ENCODE measurements at regions not wholly inside any gene's neighbourhood (a gene's known extent, or its start where the extent isn't known, plus 50 kb on each side); places are given as distances from the start of the nearest gene placed in this dataset.

- Mint-ChIP-seq H3K4me1 (ENCODE audit: low read depth, unreplicated experiment) (no peaks in the 10 kb centered on the region), H3K36me3 (ENCODE audit: insufficient read depth, unreplicated experiment) (no peaks in the 10 kb centered on the region), H3K9me3 (ENCODE audit: unreplicated experiment) (no peaks in the 10 kb centered on the region), H3K27ac (ENCODE audit: unreplicated experiment) (no peak overlapping the region), H3K27me3 (ENCODE audit: insufficient read depth, unreplicated experiment) (no peaks in the 10 kb centered on the region), H3K4me3 (ENCODE audit: unreplicated experiment) (no peak overlapping the region)
- TF ChIP-seq, protein P1, sequence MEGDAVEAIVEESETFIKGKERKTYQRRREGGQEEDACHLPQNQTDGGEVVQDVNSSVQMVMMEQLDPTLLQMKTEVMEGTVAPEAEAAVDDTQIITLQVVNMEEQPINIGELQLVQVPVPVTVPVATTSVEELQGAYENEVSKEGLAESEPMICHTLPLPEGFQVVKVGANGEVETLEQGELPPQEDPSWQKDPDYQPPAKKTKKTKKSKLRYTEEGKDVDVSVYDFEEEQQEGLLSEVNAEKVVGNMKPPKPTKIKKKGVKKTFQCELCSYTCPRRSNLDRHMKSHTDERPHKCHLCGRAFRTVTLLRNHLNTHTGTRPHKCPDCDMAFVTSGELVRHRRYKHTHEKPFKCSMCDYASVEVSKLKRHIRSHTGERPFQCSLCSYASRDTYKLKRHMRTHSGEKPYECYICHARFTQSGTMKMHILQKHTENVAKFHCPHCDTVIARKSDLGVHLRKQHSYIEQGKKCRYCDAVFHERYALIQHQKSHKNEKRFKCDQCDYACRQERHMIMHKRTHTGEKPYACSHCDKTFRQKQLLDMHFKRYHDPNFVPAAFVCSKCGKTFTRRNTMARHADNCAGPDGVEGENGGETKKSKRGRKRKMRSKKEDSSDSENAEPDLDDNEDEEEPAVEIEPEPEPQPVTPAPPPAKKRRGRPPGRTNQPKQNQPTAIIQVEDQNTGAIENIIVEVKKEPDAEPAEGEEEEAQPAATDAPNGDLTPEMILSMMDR (IDR thresholded peaks at IDR 0.05; ENCODE audit: insufficient read depth in 1 of 2, low read depth in 1 of 2, low read length in 1 of 2, severe bottlenecking in 1 of 2, unreplicated experiment in 1 of 2) = no peak
- intact Hi-C loops (cut with micrococcal nuclease; ENCODE audit: unreplicated experiment) = no loop called here
- Histone ChIP-seq H3K4me3 (ENCODE audit: low read depth, low read length) (no peak overlapping the region), H3K9me3 (no peaks in the 10 kb centered on the region), H3K27me3 (replicated peaks; ENCODE audit: control insufficient read depth, insufficient read depth, low read length) (no peaks in the 10 kb centered on the region), H3K4me1 (no peaks in the 10 kb centered on the region), H3K36me3 (ENCODE audit: control insufficient read depth, insufficient read depth, low read length) (no peaks in the 10 kb centered on the region)
- BruUV-seq (replicated peaks) = no TSS peak
- ChIA-PET POLR2A (no interaction called here), CTCF (no interaction called here)
- DNase-seq = no peak
Observed at GRCh38 chr13:85653681-85654080, 145.5 kb downstream of the SLITRK6 start.

DNA sequence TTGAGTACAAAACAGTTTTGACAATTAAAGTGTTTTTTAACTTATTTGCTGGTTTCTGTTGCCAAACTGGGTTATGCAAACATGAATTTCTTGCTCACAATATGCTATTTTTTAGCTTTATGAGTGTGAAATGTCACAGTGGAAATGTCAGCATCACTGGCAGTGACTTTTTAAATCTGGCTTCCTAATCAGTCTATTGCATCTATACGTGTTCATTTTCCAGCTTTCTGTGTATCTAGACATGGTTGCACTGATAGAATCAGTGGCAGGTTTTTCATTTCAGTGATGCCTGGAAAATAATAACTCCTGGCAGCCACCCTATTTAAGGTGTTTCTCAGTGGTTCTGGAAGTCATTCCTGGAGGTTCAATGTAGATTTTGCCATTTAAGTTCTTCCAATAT lies 146.7 kb downstream of the SLITRK6 start:
- H3K4me1 Mint-ChIP-seq (ENCODE audit: low read depth, unreplicated experiment) = no peaks in the 10 kb centered on the region
- no peaks in the 10 kb centered on the region for H3K9me3 ChIP-seq
- H3K36me3 ChIP-seq (ENCODE audit: control insufficient read depth, insufficient read depth, low read length) = no peaks in the 10 kb centered on the region
- no peak for DNase-seq
- H3K9me3 Mint-ChIP-seq (ENCODE audit: unreplicated experiment) = no peaks in the 10 kb centered on the region
- no TSS peak for BruUV-seq (replicated peaks)
- no peaks in the 10 kb centered on the region for H3K4me1 ChIP-seq
- TF ChIP-seq, protein P1 (IDR thresholded peaks at IDR 0.05; ENCODE audit: insufficient read depth in 1 of 2, low read depth in 1 of 2, low read length in 1 of 2, severe bottlenecking in 1 of 2, unreplicated experiment in 1 of 2) = no peak
- no peaks in the 10 kb centered on the region for H3K27me3 Mint-ChIP-seq (ENCODE audit: insufficient read depth, unreplicated experiment)
- ChIA-PET POLR2A (no interaction called here), CTCF (no interaction called here)
- H3K4me3 ChIP-seq (ENCODE audit: low read depth, low read length) = no peak overlapping the region
- H3K27me3 ChIP-seq (replicated peaks; ENCODE audit: control insufficient read depth, insufficient read depth, low read length) = no peaks in the 10 kb centered on the region
- no peak overlapping the region for H3K4me3 Mint-ChIP-seq (ENCODE audit: unreplicated experiment)
- intact Hi-C loops (cut with micrococcal nuclease; ENCODE audit: unreplicated experiment) = no loop called here
- no peak overlapping the region for H3K27ac Mint-ChIP-seq (ENCODE audit: unreplicated experiment)
- H3K36me3 Mint-ChIP-seq (ENCODE audit: insufficient read depth, unreplicated experiment) = no peaks in the 10 kb centered on the region

DNA sequence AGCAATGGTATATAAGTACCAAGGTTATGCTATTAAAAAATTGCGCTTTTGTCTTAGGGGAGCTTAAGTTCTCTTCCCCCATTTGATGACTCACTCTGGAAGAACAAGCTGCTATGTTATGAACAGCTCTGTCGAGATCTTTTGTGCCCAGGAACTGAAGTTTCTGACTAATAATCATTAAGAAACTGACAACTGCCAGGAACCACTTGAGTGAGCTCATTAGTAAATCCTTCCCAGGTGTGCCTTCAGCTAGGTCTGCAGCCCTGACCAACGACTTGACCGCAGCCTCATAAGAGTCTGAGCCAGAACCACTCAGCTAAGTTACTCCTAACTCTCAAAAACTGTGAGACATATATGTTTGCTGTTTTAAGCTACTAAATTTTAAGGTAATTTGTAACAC lies 147.8 kb downstream of the SLITRK6 start:
- no peaks in the 10 kb centered on the region for H3K27me3 Mint-ChIP-seq (ENCODE audit: insufficient read depth, unreplicated experiment)
- no peaks in the 10 kb centered on the region for H3K36me3 Mint-ChIP-seq (ENCODE audit: insufficient read depth, unreplicated experiment)
- H3K27ac Mint-ChIP-seq (ENCODE audit: unreplicated experiment) = no peak overlapping the region
- TF ChIP-seq, protein P1 (IDR thresholded peaks at IDR 0.05; ENCODE audit: insufficient read depth in 1 of 2, low read depth in 1 of 2, low read length in 1 of 2, severe bottlenecking in 1 of 2, unreplicated experiment in 1 of 2) = no peak
- ChIA-PET CTCF (no interaction called here), POLR2A (no interaction called here)
- intact Hi-C loops (cut with micrococcal nuclease; ENCODE audit: unreplicated experiment) = no loop called here
- Histone ChIP-seq H3K36me3 (ENCODE audit: control insufficient read depth, insufficient read depth, low read length) (no peaks in the 10 kb centered on the region), H3K4me3 (ENCODE audit: low read depth, low read length) (no peak overlapping the region), H3K27me3 (replicated peaks; ENCODE audit: control insufficient read depth, insufficient read depth, low read length) (no peaks in the 10 kb centered on the region), H3K9me3 (no peaks in the 10 kb centered on the region), H3K4me1 (no peaks in the 10 kb centered on the region)
- no peak overlapping the region for H3K4me3 Mint-ChIP-seq (ENCODE audit: unreplicated experiment)
- no peaks in the 10 kb centered on the region for H3K9me3 Mint-ChIP-seq (ENCODE audit: unreplicated experiment)
- no TSS peak for BruUV-seq (replicated peaks)
- no peak for DNase-seq
- no peaks in the 10 kb centered on the region for H3K4me1 Mint-ChIP-seq (ENCODE audit: low read depth, unreplicated experiment)

All from Caco-2 (cell line).